ENCODE measurements at regions not wholly inside any gene's neighbourhood (a gene's known extent, or its start where the extent isn't known, plus 50 kb on each side); places are given as distances from the start of the nearest gene placed in this dataset.

DNA sequence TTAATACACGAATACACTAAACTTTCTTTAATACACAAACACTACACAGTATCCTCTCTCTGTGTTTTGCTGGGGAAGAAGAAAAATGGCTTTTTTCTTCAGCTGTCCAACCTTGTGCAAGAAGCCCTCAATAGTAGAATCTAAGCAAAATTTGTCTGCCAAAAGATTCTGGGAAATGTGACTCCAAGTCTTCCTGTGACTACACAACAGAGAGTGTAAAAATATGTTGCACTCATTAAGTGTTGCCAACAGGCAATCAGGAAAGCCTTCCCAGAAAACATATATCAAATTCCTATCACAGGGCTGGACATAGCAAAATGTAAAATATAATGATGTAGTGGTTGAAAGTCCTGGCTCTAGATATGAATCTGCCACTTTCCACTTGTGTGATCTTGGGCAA lies 825.1 kb upstream of the ZWINT start:
- H3K27me3 Mint-ChIP-seq (ENCODE audit: insufficient read depth, unreplicated experiment) = peaks cover 23% of the 10 kb centered on the region
- no peaks in the 10 kb centered on the region for H3K4me1 Mint-ChIP-seq (ENCODE audit: insufficient read depth, unreplicated experiment)
- ChIA-PET CTCF (interaction anchor here (1.1 kb wide), 1 partner anchor 46 kb away, joined by 5 read pairs; no protein-coding TSS in a partner anchor), POLR2A (no interaction called here)
- TF ChIP-seq, protein P1, sequence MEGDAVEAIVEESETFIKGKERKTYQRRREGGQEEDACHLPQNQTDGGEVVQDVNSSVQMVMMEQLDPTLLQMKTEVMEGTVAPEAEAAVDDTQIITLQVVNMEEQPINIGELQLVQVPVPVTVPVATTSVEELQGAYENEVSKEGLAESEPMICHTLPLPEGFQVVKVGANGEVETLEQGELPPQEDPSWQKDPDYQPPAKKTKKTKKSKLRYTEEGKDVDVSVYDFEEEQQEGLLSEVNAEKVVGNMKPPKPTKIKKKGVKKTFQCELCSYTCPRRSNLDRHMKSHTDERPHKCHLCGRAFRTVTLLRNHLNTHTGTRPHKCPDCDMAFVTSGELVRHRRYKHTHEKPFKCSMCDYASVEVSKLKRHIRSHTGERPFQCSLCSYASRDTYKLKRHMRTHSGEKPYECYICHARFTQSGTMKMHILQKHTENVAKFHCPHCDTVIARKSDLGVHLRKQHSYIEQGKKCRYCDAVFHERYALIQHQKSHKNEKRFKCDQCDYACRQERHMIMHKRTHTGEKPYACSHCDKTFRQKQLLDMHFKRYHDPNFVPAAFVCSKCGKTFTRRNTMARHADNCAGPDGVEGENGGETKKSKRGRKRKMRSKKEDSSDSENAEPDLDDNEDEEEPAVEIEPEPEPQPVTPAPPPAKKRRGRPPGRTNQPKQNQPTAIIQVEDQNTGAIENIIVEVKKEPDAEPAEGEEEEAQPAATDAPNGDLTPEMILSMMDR (IDR thresholded peaks at IDR 0.05; ENCODE audit: unreplicated experiment) = no peak
- DNase-seq (ENCODE audit: unreplicated experiment) = no peak
- H3K36me3 Mint-ChIP-seq (ENCODE audit: insufficient read depth, unreplicated experiment) = no peaks in the 10 kb centered on the region
- no peak overlapping the region for H3K27ac Mint-ChIP-seq (ENCODE audit: low read depth, unreplicated experiment)
- H3K4me3 Mint-ChIP-seq (ENCODE audit: unreplicated experiment) = no peak overlapping the region
- no TSS peak for BruUV-seq (replicated peaks)
- H3K9me3 Mint-ChIP-seq (ENCODE audit: unreplicated experiment) = no peaks in the 10 kb centered on the region
- intact Hi-C loops (cut with micrococcal nuclease) = no loop called here

DNA sequence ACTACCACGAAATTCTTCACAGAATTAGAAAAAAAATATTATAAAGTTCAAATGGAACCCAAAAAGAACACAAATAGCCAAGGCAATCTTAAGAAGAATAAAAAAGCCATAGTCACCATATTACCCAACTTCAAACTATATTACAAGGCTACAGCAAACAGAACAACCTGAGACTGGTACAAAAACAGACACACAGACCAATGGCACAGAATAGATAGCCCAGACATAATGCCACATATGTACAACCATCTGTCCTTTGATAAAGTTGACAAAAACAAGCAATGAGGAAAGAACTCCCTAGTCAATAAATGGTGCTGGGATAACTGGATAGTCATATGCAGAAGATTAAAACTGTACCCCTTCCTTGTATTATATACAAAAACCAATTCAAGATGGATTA lies 808.5 kb upstream of the ZWINT start:
- peaks cover 6% of the 10 kb centered on the region for H3K4me1 Mint-ChIP-seq (ENCODE audit: insufficient read depth, unreplicated experiment)
- no peak overlapping the region for H3K4me3 Mint-ChIP-seq (ENCODE audit: unreplicated experiment)
- TF ChIP-seq, protein P1 (IDR thresholded peaks at IDR 0.05; ENCODE audit: unreplicated experiment) = no peak
- intact Hi-C loops (cut with micrococcal nuclease) = no loop called here
- peaks cover 13% of the 10 kb centered on the region for H3K27me3 Mint-ChIP-seq (ENCODE audit: insufficient read depth, unreplicated experiment)
- BruUV-seq (replicated peaks) = no TSS peak
- no peaks in the 10 kb centered on the region for H3K9me3 Mint-ChIP-seq (ENCODE audit: unreplicated experiment)
- no peaks in the 10 kb centered on the region for H3K36me3 Mint-ChIP-seq (ENCODE audit: insufficient read depth, unreplicated experiment)
- CTCF ChIA-PET = no interaction called here
- no peak overlapping the region for H3K27ac Mint-ChIP-seq (ENCODE audit: low read depth, unreplicated experiment)
- POLR2A ChIA-PET = no interaction called here
- no peak for DNase-seq (ENCODE audit: unreplicated experiment)

DNA sequence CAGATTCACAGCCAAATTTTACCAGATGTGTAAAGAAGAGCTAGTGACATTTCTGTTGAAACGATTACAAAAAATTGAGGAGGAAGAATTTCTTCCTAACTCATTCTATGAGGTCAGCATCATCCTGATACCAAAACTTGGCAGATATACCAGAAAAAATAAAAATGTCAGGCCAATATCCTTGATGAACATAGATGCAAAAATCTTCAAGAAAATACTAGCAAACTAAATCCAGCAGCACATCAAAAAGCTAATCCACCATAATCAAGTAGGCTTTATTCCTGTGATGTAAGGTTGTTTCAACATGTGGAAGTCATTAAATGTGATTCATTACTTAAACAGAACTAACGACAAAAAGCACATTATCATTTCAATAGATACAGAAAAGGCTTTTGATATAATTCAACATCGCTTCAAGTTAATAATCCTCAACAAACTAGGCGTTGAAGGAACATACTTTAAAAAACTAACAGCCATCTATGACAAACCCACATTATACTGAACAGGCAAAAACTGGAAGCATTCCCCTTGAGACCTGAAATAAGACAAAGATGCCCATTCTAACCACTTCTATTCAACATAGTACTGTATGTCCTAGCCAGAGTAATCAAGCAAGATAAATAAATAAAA lies 807.7 kb upstream of the ZWINT start:
- no peak for DNase-seq (ENCODE audit: unreplicated experiment)
- no TSS peak for BruUV-seq (replicated peaks)
- Mint-ChIP-seq H3K27me3 (ENCODE audit: insufficient read depth, unreplicated experiment) (peaks cover 13% of the 10 kb centered on the region), H3K9me3 (ENCODE audit: unreplicated experiment) (peaks cover 8% of the 10 kb centered on the region), H3K4me1 (ENCODE audit: insufficient read depth, unreplicated experiment) (peaks cover 6% of the 10 kb centered on the region), H3K36me3 (ENCODE audit: insufficient read depth, unreplicated experiment) (no peaks in the 10 kb centered on the region), H3K4me3 (ENCODE audit: unreplicated experiment) (no peak overlapping the region), H3K27ac (ENCODE audit: low read depth, unreplicated experiment) (no peak overlapping the region)
- intact Hi-C loops (cut with micrococcal nuclease) = no loop called here
- CTCF ChIA-PET = no interaction called here
- TF ChIP-seq, protein P1 (IDR thresholded peaks at IDR 0.05; ENCODE audit: unreplicated experiment) = no peak
- POLR2A ChIA-PET = no interaction called here

DNA sequence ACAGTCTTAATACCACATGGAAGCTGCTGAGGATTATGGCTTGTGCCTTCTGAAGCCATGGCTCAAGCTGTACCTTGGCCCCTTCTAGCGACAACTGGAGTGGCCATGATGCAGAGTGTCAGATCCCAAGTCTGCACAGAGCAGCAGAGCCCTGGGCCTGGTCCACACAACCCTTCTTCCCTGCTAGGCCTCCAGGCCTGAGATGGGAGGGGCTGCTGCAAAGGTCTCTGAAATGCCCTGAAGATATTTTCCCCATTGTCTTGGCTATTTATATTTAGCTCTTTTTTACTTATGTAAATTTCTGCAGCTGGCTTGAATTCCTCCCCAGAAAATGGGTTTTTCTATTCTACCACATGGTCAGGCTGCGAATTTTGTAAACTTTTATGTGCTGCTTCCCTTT lies 804.6 kb upstream of the ZWINT start:
- peaks cover 8% of the 10 kb centered on the region for H3K9me3 Mint-ChIP-seq (ENCODE audit: unreplicated experiment)
- no peak for DNase-seq (ENCODE audit: unreplicated experiment)
- peaks cover 6% of the 10 kb centered on the region for H3K4me1 Mint-ChIP-seq (ENCODE audit: insufficient read depth, unreplicated experiment)
- ChIA-PET POLR2A (no interaction called here), CTCF (no interaction called here)
- peaks cover 13% of the 10 kb centered on the region for H3K27me3 Mint-ChIP-seq (ENCODE audit: insufficient read depth, unreplicated experiment)
- no peak overlapping the region for H3K27ac Mint-ChIP-seq (ENCODE audit: low read depth, unreplicated experiment)
- intact Hi-C loops (cut with micrococcal nuclease) = no loop called here
- TF ChIP-seq, protein P1 (IDR thresholded peaks at IDR 0.05; ENCODE audit: unreplicated experiment) = no peak
- no peaks in the 10 kb centered on the region for H3K36me3 Mint-ChIP-seq (ENCODE audit: insufficient read depth, unreplicated experiment)
- no peak overlapping the region for H3K4me3 Mint-ChIP-seq (ENCODE audit: unreplicated experiment)
- BruUV-seq (replicated peaks) = no TSS peak

Data from MCF 10A (cell line).